ENCODE measurements at regions not wholly inside any gene's neighbourhood (a gene's known extent, or its start where the extent isn't known, plus 50 kb on each side); places are given as distances from the start of the nearest gene placed in this dataset.
A peak's percentile ranks its signal among the peaks of the same experiment; 100 is the strongest.

GRCh38 chr3:168187233-168187632 is 91.5 kb upstream of the GOLIM4 start:
- WGBS (ENCODE audit: low lambda C conversion rate): 2% methylated on average over 3 of the region's 3 CpGs
- intact Hi-C loops (cut with micrococcal nuclease; ENCODE audit: unreplicated experiment): no loop called here
- FAIRE-seq: no peak
- TF ChIP-seq CENPX (CRISPR knock-in tag; IDR thresholded peaks at IDR 0.05) (no peak), NCOA1 (CRISPR knock-in tag; IDR thresholded peaks at IDR 0.05) (no peak), ZNF17 (CRISPR knock-in tag; IDR thresholded peaks at IDR 0.05) (no peak), KLF12 (CRISPR knock-in tag; IDR thresholded peaks at IDR 0.05; ENCODE audit: borderline replicate concordance) (no peak), RERE (CRISPR knock-in tag; IDR thresholded peaks at IDR 0.05; ENCODE audit: low read depth) (no peak), SCMH1 (CRISPR knock-in tag; IDR thresholded peaks at IDR 0.05; ENCODE audit: borderline replicate concordance) (no peak), RELA (CRISPR knock-in tag; IDR thresholded peaks at IDR 0.05) (no peak)
- TF ChIP-seq, protein P1, sequence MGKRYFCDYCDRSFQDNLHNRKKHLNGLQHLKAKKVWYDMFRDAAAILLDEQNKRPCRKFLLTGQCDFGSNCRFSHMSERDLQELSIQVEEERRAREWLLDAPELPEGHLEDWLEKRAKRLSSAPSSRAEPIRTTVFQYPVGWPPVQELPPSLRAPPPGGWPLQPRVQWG (CRISPR knock-in tag; IDR thresholded peaks at IDR 0.05; ENCODE audit: borderline replicate concordance, low read depth): no peak
- TF ChIP-seq, protein P2, sequence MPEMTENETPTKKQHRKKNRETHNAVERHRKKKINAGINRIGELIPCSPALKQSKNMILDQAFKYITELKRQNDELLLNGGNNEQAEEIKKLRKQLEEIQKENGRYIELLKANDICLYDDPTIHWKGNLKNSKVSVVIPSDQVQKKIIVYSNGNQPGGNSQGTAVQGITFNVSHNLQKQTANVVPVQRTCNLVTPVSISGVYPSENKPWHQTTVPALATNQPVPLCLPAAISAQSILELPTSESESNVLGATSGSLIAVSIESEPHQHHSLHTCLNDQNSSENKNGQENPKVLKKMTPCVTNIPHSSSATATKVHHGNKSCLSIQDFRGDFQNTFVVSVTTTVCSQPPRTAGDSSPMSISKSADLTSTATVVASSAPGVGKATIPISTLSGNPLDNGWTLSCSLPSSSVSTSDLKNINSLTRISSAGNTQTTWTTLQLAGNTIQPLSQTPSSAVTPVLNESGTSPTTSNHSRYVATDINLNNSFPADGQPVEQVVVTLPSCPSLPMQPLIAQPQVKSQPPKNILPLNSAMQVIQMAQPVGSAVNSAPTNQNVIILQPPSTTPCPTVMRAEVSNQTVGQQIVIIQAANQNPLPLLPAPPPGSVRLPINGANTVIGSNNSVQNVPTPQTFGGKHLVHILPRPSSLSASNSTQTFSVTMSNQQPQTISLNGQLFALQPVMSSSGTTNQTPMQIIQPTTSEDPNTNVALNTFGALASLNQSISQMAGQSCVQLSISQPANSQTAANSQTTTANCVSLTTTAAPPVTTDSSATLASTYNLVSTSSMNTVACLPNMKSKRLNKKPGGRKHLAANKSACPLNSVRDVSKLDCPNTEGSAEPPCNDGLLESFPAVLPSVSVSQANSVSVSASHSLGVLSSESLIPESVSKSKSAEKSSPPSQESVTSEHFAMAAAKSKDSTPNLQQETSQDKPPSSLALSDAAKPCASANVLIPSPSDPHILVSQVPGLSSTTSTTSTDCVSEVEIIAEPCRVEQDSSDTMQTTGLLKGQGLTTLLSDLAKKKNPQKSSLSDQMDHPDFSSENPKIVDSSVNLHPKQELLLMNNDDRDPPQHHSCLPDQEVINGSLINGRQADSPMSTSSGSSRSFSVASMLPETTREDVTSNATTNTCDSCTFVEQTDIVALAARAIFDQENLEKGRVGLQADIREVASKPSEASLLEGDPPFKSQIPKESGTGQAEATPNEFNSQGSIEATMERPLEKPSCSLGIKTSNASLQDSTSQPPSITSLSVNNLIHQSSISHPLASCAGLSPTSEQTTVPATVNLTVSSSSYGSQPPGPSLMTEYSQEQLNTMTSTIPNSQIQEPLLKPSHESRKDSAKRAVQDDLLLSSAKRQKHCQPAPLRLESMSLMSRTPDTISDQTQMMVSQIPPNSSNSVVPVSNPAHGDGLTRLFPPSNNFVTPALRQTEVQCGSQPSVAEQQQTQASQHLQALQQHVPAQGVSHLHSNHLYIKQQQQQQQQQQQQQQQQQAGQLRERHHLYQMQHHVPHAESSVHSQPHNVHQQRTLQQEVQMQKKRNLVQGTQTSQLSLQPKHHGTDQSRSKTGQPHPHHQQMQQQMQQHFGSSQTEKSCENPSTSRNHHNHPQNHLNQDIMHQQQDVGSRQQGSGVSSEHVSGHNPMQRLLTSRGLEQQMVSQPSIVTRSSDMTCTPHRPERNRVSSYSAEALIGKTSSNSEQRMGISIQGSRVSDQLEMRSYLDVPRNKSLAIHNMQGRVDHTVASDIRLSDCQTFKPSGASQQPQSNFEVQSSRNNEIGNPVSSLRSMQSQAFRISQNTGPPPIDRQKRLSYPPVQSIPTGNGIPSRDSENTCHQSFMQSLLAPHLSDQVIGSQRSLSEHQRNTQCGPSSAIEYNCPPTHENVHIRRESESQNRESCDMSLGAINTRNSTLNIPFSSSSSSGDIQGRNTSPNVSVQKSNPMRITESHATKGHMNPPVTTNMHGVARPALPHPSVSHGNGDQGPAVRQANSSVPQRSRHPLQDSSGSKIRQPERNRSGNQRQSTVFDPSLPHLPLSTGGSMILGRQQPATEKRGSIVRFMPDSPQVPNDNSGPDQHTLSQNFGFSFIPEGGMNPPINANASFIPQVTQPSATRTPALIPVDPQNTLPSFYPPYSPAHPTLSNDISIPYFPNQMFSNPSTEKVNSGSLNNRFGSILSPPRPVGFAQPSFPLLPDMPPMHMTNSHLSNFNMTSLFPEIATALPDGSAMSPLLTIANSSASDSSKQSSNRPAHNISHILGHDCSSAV (CRISPR knock-in tag; IDR thresholded peaks at IDR 0.05; ENCODE audit: borderline replicate concordance): no peak
- TF ChIP-seq, protein P3, sequence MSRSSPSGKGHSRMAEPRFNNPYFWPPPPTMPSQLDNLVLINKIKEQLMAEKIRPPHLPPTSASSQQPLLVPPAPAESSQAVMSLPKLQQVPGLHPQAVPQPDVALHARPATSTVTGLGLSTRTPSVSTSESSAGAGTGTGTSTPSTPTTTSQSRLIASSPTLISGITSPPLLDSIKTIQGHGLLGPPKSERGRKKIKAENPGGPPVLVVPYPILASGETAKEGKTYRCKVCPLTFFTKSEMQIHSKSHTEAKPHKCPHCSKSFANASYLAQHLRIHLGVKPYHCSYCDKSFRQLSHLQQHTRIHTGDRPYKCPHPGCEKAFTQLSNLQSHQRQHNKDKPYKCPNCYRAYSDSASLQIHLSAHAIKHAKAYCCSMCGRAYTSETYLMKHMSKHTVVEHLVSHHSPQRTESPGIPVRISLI (CRISPR knock-in tag; IDR thresholded peaks at IDR 0.05; ENCODE audit: borderline replicate concordance): no peak

More at GRCh38 chr3:168187233-168187632, 91.5 kb upstream of the GOLIM4 start:
- no peak overlapping the region for H3K4me2 ChIP-seq (ENCODE audit: low read depth, low read length)
- in situ Hi-C loops (cut with HindIII; ENCODE audit: extremely low pct_ligation_motif_present, low pct_unique_long_range_greater_than_20kb): no loop called here
- no peak overlapping the region for H3K9ac ChIP-seq (ENCODE audit: insufficient read depth, low read depth, low read length)
- CTCF ChIA-PET (ENCODE audit: low intra/inter-chr PET ratio, low total read pairs): no interaction called here
- H3K79me2 ChIP-seq (ENCODE audit: insufficient read depth, low read length): no peaks in the 10 kb centered on the region
- DNase-seq (ENCODE audit: low spot score) (peak; percentile 2), ATAC-seq (no peak)
- H3K36me3 ChIP-seq (replicated peaks in 1 of 2; ENCODE audit: control insufficient read depth in 1 of 2, insufficient read depth in 2 of 2, low read length in 2 of 2): no peaks in the 10 kb centered on the region
- H4K20me1 ChIP-seq (ENCODE audit: insufficient read depth, low read length): no peaks in the 10 kb centered on the region
- H2AFZ ChIP-seq (ENCODE audit: low read length): no peak overlapping the region
- POLR2A ChIA-PET: no interaction called here
- no peaks in the 10 kb centered on the region for H3K27me3 ChIP-seq (ENCODE audit: control insufficient read depth in 1 of 2, insufficient read depth in 2 of 2, low read length in 2 of 2)
- H3K4me1 ChIP-seq (ENCODE audit: insufficient read depth, low read length): peaks cover 12% of the 10 kb centered on the region
- no peak overlapping the region for H3K4me3 ChIP-seq (replicated peaks in 1 of 3; ENCODE audit: insufficient read depth in 1 of 3, low read depth in 2 of 3, low read length in 3 of 3)
- no peak overlapping the region for H3K27ac ChIP-seq (ENCODE audit: extremely low read length, insufficient read depth, low read length)
- no peaks in the 10 kb centered on the region for H3K9me3 ChIP-seq (ENCODE audit: low read length)
- BruUV-seq (replicated peaks): no TSS peak
